DMS53 treated with DMSO at 0.1 percent for 48 hours (cell line): ENCODE measurements at regions not wholly inside any gene's neighbourhood (a gene's known extent, or its start where the extent isn't known, plus 50 kb on each side); places are given as distances from the start of the nearest gene placed in this dataset.

Experiments
- DNase-seq: peaks from one replicate; lab custom pipeline; 2025; ENCODE audit not compliant: unreplicated experiment; lab: John Stamatoyannopoulos, UW

DNA sequence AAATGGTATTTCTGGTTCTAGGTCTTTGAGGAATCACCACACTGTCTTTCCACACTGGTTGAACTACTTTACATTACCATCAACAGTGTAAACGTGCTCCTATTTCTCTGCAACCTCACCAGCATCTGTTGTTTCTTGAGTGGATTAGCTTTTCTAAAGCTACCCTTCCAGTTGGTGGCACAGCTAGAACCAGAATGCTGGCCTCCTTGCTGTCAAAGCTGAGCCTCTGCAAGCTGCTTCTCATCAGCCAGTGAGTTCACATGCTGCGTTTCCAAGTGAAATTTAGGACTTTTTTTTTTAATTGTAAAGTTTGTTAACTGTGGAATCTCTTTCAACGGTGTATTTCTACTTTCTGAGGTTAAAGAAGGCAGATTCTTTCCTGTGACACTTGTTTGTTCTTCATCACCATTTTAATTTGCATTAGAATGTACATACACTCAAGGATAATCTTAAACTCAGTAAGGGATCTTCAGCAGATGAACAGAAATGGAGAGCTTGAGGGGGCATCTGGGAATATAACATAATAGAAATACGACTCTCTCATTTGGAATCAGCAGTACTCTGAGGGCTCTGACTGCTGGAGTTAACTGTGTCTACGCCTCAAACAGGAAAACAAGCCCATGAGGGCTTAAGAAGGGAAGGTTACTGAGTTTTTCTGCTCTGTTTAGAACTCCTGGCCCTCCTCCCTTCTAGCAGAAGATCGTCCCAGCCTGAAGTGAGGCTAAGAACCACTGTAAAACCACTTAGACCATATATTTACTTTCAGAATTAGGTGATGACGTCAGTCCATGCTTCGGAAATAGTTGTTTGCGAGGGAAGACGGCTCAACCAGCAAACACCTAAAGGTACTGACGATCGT lies 148.4 kb upstream of the FAM20A start:
- peak; percentile 69 for DNase-seq

DNA sequence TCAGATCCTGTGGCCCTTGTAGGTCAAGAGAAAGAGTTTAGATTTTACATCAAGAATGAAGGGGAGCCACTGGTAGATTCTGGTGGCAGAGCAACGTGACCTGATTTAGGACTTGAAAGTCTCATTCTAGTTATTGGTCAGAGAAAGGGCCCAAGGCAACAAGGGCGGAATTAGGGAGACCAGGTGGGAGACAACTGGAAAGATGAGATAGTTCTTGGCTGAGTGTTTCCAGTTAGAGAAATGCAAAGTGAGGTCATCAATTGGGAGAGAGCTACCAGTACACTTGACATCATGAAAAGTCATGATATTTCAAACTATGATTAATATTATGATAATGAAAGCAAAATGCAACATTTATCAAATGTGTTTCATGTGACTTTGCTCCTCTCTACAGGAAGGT lies 147.2 kb upstream of the FAM20A start:
- no peak for DNase-seq

DNA sequence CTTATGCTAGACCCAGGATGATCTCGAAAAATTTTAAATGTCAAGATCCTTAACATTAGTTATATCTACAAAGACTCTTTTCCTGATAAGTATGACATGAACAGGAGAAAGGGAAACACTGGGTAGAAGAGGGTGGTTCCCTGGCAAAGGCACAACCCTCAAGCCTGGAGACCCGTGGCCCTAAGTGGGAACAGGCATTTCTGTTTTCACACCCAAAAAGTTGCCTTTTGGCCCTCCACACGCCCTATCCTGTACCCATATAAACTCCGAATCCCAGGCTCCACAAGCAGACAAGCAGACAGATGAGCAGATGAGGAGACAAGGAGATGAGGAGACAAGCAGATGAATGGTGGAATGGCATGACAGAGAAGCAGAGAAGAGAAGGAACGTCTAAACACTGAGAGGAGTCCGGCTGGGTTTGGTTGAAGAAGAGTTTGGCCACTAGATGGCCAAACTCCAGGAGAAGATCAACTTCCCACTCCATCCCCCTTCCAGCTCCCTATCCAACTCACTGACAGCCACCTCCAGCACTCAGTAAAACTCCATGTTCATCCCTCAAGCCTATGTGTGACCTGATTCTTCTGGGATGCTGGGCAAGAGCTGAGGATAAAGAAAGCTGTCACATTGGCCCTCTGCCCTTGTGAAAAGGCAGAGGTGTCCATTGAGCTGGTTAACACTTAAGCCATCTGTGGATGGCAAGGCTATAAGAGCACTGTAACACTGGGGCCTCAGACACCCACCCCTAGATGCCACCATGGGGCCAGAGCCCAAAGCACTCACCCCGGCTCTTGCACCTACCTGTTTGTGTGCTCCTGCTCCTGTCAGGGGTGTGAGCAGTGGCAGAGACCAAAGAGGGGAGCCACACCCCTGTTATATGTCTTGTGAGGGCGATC lies 139.6 kb upstream of the FAM20A start:
- no peak for DNase-seq

DNA sequence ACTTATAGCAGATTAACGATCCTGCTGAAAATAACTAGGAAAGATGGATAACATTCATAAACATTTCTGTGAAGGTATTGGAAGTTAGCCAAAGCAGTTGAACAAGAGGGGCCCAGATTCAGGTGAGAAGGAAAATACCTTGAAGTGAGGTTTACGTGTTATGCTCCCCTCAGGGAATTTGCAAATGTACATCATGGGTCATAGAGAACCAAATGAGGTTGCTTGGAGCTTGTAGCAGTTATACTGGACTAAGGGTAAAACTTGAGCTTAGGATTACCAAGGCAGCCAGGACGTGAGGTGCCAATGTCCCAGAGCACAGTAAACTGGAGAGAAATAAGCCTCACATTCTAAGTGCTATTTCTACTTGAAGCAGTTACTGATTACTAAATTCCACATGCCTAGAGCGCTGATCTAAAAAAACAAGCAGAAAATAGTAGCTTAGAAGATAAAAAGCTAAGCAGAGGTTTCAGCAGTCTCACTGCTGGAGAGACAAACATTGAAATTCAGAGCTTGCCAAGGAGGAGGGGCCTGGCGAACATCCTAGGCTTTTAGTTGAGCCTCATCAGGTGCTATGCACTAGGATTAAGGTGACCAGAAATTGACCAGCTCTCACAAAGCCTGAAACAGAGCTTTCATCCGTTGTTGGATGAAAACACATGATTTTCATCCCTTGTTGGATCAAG lies 136.7 kb upstream of the FAM20A start:
- DNase-seq, result no peak

DNA sequence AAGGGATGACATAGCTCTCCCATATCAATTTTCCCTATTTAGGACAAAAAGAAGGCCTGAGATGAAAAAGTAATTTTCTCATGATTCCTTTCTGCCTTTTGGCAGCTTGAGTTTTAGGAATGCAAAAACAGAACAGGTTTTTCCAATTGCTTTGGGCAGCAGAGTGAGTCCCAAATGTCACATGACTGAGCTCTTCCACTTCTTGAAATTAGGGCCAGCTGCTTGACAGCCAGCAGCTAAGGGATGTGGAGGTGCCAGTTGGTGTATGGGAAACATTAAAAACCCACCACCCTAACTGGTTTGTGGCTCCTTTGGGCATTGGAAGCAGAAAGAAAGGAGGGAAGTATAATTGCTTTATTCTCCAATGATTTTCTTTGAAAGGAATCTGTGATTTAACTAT lies 133.8 kb upstream of the FAM20A start:
- no peak for DNase-seq

DNA sequence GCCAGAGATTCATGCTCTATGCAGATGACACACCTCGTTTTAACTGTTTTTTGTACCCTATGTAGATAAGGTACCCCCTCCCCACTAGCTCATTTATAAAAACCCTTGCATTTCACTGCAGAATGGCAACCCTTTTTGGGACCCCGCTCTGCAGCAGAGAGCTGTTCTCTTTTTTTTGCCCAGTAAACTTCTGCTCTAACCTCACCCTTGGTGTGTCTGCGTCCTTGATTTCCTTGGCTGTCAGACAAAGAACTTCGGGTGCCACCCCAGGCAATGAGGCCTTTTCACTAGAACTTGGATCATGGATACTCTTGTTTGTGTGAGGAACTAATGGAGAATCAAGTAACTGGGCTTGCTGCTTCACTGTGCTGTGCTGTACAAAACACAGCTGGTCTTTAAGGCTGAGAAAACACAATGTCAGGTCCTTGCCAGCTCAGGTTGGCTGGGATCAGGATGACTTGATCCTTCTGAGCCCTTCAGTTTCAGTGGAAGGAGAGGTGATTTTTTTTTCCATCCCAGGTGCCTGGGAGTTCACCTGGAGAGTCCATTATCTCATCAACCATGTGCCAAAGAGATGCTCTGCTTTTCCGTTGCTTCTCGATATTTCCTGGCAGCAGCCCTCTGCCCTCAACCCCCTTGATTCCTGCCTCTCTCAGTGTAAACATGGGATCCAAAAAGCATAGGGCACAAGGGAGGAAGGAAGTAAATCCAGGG lies 133.2 kb upstream of the FAM20A start:
- DNase-seq, result no peak

DNA sequence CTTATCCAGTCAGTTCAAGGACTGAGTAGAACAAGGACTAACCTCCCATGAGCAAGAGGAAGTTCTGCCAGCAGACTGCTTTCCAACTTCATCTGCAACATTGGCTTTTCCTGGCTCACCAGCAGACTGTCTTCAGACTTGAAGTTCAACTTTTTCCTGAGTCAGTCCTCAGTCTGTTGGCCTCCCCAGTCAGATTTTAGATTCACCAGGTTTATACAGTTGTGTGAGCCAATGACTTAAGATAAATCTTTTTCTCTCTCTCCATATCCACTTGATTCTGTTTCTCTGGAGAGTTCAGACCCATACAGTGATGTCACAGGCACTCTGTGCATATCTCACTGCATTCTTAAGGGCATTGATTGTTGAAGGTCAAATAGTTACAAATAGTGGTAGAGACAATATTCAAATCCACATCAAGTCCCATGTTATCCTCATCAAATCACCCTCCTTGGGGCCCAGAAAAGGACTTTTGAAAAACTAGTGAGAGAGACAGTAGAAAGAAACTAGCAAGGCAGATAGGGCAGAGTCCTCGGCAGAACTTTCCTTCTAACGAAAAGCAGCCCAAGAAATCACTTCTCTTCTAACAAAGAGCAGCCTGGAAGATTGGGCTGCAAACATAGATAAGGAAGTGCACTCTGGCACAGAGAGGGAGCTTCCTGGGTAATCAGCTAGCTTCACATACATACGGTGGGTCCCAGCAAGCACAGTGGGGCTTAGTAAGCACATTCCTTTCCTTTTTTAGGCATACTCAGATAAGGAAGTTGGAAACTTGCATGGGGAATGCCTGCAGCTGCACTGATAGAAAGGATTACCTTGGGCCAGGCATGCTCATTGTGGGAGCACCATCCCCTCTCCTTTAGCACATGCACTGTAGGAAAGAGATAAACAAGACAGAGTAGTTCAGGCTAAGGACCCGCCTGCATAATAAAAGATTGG lies 132.3 kb upstream of the FAM20A start:
- no peak for DNase-seq

DNA sequence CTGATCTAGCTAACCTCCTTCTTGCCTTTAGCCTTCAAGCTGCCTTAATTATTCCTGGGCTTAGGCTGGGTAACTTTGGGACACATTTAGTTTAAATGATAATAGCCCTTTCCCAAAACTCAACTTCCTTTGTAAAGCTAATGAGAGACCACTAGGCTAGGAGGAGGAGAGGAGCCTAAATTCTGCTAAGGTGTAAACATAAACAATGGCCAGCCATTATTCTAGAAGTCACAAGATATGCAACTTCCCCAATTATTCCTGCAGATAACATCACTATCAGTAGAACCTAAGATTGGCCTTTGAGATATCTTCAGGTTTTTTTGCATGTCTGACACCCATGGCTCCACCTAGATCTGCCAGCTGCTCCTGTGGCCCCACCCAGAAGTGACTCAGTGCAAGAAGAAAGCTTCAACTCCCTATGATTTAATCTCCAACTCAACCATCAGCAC lies 131.2 kb upstream of the FAM20A start:
- peak; percentile 5 for DNase-seq

DNA sequence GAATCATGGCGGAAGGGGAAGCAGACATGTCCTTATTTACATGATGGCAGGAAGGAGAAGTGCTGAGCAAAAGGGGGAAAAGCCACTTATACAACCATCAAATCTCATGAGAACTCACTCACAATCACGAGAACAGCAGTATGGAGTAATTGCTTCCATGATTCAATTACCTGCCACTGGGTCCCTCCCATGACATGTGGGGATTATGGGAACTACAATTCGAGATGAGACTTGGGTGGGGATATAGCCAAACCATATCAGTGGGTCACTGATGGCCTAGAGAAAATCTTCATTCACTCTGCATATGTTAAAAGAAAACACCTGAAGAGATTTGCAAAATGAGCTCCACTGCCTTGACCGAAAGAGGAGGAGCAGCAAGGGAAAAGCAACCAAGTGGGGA lies 130.3 kb upstream of the FAM20A start:
- no peak for DNase-seq

DNA sequence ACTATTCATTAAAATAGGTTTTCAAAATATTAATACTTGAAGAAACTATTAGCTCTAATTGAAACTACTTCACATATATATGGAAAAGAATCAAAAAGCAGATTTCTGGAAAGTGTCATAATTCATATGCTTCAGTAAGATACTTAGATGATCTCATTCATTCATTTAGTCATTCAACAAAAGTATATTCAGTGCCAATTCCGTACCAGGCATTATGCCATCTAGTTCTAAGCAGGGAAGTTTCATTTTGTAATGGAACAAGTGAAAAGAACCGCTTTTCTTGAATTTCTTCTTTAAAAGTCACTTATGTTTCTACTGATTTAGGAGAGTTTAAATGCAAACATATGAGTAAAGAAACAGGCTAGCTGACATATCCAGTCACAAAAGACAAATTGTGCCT lies 118.3 kb upstream of the FAM20A start:
- no peak for DNase-seq

DNA sequence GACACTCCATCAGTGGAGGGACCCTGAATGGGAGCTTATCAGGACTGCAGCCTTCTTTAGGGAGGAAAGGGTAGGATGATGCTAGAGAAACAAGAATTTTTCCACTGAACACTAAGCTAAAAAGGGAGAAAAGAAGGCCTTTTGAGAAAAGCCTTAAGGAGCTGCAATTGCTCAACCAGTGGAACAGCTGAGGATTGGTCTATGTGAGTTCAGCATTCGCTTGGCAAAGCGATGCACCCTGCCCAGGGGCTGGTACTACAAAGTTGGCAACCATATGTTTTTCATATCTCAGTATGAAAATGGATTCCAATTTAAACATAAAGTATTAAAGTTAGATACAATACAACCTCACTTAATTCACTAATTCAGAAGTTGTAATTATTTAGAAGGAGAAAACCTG lies 117.8 kb upstream of the FAM20A start:
- DNase-seq, result no peak

DNA sequence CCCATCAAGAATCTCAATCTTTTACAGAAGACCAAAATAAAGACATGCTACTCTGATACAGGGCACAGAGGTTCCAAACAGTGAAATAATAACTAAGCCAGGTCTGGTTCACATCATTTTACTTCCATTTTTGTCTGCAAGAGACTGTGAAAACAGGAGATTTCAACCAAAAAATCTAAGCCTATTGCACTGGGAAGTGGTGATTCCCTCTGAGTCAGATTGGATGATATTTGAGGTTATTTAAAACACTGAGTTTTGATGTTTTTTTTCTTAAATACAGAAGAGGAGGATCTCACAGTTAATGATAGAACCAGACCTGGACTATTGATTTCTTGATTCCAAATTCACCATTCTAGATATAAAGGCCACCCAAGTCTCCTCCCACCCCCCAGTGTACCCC lies 117.3 kb upstream of the FAM20A start:
- no peak for DNase-seq

DNA sequence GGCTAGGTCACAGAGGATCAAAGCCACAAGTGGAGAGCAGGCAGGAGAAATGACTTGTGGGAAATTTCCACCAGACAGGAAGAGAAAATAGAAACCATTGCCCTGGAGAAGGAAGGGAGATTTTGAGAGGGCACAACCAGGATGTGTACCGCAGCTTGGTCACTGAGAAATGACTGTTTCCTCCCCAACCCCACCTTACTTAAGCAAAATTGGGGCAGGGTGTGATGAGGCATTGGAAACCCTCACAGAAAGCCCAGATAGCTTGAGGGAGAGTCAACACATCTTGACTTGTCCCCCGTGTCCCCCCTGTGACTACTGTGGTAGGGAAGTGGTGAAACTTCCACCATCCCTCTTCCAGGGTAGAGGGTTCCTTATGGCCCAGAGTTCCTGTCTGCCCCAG lies 113.5 kb upstream of the FAM20A start:
- DNase-seq, result no peak

DNA sequence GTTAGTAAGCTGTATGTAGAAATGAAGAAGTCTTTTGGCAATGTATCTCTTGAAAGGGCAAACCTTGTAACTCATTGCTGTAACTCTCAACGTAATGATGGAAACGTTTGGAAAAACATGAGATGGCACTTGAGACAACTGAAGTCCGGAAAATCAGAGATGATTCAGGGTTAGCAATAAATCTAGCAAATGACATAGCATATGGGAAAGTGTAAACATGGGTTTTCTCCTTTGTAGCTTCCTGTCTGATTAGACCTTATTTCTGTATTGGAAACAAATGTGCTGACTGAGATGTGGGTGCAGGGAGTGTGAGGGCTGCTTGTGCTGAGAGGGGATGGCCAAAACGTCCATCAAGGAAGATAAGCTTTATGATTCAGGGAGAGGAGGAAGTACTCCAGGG lies 110.7 kb upstream of the FAM20A start:
- peak; percentile 32 for DNase-seq

DNA sequence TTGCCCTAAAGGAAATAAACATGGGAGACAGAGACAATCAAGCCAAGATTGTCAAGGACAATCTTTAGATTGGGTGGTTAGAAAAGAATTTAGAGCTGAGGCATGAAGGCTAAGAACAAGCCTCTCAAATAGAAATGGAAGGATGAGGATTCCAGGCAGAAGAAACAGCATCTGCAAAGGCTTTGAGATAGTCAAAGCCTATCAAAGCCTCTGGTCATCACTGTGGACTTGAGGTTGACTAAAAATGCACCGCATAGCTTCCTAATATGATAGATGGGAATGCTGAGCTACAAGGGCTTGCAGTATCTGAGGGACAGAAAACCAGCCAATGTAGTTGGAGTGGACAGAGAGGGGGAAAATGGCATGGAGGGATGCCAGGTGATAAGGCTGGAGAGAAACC lies 109.8 kb upstream of the FAM20A start:
- no peak for DNase-seq

DNA sequence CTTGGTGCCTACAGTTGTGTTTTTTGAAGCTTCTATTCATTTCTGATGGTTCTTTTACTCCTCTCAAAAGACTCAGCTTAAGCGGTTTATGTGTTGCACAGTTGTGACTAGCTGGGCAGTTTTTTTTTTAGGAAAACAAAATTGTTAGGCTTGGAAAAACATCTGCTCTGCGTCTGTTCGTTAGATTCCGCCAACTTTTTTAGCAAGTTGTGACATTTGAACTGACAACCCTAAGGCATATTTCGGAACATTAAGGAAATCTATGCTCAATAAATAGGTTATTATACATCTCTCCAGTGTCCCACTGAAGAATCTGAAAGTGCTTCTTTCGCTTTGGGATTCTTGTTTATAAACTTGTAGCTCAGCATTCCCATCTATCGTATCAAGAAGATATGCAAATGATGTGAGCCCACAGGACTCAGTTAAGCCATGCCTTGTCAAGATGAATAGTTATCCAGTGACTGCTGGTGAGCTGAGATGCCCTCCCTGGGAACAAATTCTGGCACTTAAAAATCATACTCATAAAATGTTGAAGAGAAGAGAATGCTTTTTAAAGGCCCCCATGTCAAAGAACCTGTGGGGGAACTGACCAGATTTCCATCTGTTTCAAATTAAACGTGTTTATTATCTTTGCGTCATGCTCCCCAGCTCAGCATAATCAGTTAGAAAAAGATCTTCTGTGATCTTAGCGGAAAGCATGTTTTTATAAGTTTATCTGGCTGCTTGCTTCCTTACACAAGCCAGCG lies 109.0 kb upstream of the FAM20A start:
- no peak for DNase-seq

DNA sequence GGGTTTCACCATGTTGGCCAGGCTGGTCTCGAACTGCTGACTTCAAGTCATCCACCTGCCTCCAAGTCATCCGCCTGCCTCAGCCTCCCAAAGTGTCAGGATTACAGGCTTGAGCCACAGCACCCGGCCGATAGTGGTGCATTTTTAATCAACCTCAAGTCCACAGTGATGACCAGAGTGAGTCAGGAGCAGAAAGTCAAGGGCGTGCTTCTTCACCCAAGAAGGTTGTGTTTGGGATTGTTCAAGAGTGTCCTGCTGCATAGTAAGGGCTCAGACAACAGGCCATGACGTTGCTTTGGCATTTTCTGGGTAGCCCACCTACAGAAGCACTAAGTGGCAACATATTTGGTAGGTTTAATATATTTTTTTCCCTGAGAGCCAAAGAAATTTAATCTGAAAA lies 108.3 kb upstream of the FAM20A start:
- no peak for DNase-seq

DNA sequence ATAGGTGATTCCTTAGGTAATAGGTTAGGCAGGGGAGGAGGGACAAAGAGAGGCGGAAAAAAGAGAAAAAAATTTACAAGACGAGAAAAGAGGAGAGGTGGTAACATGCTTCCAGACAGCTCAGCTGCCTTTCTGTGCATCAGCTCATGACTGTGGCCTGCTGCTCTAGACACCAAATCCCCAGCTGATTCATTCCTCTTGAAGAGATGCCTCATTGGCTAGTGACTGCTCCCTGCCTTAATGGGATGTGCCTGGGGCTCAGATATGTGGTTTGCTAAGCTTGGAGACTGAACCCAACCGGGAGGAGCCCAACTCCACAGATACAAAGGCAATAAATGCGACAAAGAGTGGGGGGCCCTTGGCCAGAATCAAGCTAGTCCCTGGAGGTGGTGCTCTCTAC lies 105.9 kb upstream of the FAM20A start:
- no peak for DNase-seq

DNA sequence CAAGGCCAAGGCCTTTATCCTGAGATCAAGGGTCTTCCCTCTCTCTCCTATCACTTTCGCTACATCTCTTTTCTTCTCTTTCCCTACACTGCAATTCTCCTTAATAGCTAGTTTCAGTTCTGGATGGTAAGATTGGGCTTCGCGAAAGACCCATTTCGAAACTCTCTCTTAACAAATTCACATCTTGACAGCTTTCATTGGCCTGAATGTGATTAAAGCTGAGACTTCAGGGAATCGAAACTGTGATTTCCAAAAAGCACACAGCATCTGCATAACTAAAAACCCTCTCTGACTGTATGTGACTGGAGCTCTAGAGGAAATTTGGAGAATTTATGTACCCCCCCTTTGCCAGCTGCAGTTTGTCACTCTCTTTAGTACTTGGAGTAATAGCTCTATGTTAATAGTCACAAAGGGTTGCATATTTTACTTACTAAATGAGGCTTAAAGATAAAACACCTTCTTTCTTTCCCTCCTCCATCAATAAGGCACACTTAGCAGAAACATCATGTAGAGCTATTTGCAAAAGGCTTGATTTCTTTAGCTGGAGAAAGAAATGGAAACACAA lies 105.3 kb upstream of the FAM20A start:
- no peak for DNase-seq
